Hepatocyte (in vitro differentiated cells): ENCODE measurements at regions not wholly inside any gene's neighbourhood (a gene's known extent, or its start where the extent isn't known, plus 50 kb on each side); places are given as distances from the start of the nearest gene placed in this dataset.

Experiments
- DNase-seq: peaks from one replicate; pipeline ENCODE4 v3.0.0-alpha.2; 2016; ENCODE audit warnings: low spot score
- H2AFZ ChIP-seq: fragments of 200-600 bp; sonication (generic); 2 replicates; pipeline ENCODE4 v1.6.0; 2016; ENCODE audit warnings: antibody characterized with exemption, mild to moderate bottlenecking
- H3K27ac ChIP-seq: fragments of 200-600 bp; sonication (generic); 2 replicates; pipeline ENCODE4 v1.5.1; 2016; ENCODE audit warnings: mild to moderate bottlenecking
- H3K27me3 ChIP-seq: fragments of 200-600 bp; sonication (generic); 2 replicates; pipeline ENCODE4 v1.6.1; 2016
- H3K36me3 ChIP-seq: fragments of 200-600 bp; sonication (generic); replicated peaks from 2 replicates; pipeline ENCODE4 v1.5.1; 2016; ENCODE audit warnings: low read depth; ENCODE audit not compliant: insufficient read depth
- H3K4me1 ChIP-seq: fragments of 200-600 bp; sonication (generic); 2 replicates; pipeline ENCODE4 v1.5.1; 2016; ENCODE audit warnings: mild to moderate bottlenecking, moderate library complexity; ENCODE audit not compliant: insufficient read depth
- H3K4me2 ChIP-seq: fragments of 200-600 bp; sonication (generic); 2 replicates; pipeline ENCODE4 v1.6.0; 2016
- H3K4me3 ChIP-seq: fragments of 200-600 bp; sonication (generic); 2 replicates; pipeline ENCODE4 v1.5.1; 2016; ENCODE audit warnings: mild to moderate bottlenecking
- H3K79me2 ChIP-seq: fragments of 200-600 bp; sonication (generic); 2 replicates; pipeline ENCODE4 v1.6.0; 2017; ENCODE audit warnings: mild to moderate bottlenecking
- H3K9me2 ChIP-seq: fragments of 200-600 bp; sonication (generic); replicated peaks from 2 replicates; pipeline ENCODE4 v1.6.0; 2017; ENCODE audit warnings: mild to moderate bottlenecking; ENCODE audit not compliant: insufficient read depth
- H3K9me3 ChIP-seq: fragments of 200-600 bp; sonication (generic); 2 replicates; pipeline ENCODE4 v1.5.1; 2016; ENCODE audit warnings: low read depth, mild to moderate bottlenecking
- H4K20me1 ChIP-seq: fragments of 200-600 bp; sonication (generic); 2 replicates; pipeline ENCODE4 v1.6.0; 2016; ENCODE audit warnings: mild to moderate bottlenecking; ENCODE audit not compliant: insufficient read depth, poor library complexity, severe bottlenecking
- CTCF ChIP-seq: fragments of 200-600 bp; sonication (generic); IDR thresholded peaks from 2 replicates; pipeline ENCODE4 v1.5.1; 2016; ENCODE audit warnings: antibody characterized with exemption, mild to moderate bottlenecking; ENCODE audit not compliant: poor library complexity
- EZH2 ChIP-seq: fragments of 200-600 bp; sonication (generic); IDR thresholded peaks from 2 replicates; pipeline ENCODE4 v1.6.1; 2016; ENCODE audit warnings: antibody characterized with exemption, mild to moderate bottlenecking, borderline replicate concordance
- EZH2phosphoT487 ChIP-seq: fragments of 200-600 bp; sonication (generic); IDR thresholded peaks from one replicate; pipeline ENCODE4 v1.6.1; 2018; ENCODE audit warnings: antibody characterized with exemption, mild to moderate bottlenecking, low read depth, moderate library complexity; ENCODE audit not compliant: unreplicated experiment, severe bottlenecking
- WGBS: methylation state at CpG from one replicate; pipeline ENCODE4 v1.1.6; 2016; ENCODE audit warnings: low lambda C conversion rate; ENCODE audit errors: missing lambda C conversion rate; 5-methylcytosine and 5-hydroxymethylcytosine counted together

DNA sequence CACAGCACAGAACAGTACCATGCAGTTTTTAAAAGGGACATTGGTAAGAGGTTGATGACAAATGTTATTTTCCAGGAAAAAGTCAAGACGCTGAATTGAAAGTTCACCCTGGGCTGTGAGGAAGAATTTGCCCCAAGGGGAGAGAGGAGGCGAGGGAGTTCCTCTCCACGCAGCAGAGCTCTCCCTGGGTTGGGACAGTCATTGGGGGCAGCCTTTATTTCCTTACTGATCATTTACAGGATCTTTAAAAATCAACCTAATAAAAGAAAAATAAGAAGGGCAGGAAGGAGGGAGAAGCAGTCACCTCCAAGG is 49.9 kb upstream of the WNT7B start:
- H3K27ac ChIP-seq: no peak overlapping the region
- 74% methylated on average over 3 of the region's 3 CpGs for whole genome bisulfite sequencing

GRCh38 chr22:46027211-46028105 is 50.5 kb upstream of the WNT7B start:
- no peak overlapping the region for H3K27ac ChIP-seq
- DNase-seq: peak; percentile 78
- TF ChIP-seq EZH2 (peak; percentile 52), CTCF (no peak)
- H3K9me3 ChIP-seq: no peaks in the 10 kb centered on the region
- H3K36me3 ChIP-seq: no peaks in the 10 kb centered on the region
- H3K9me2 ChIP-seq: no peaks in the 10 kb centered on the region
- no peaks in the 10 kb centered on the region for H3K79me2 ChIP-seq
- H3K4me2 ChIP-seq: peak overlapping the region; percentile 83
- peaks cover 14% of the 10 kb centered on the region for H3K27me3 ChIP-seq
- peaks cover 5% of the 10 kb centered on the region for H3K4me1 ChIP-seq
- WGBS: 11% methylated on average over 59 of the region's 89 CpGs
- H3K4me3 ChIP-seq: peak overlapping the region; percentile 36
- H4K20me1 ChIP-seq: no peaks in the 10 kb centered on the region
- peak overlapping the region; percentile 83 for H2AFZ ChIP-seq

More for the DNA sequence above, 49.9 kb upstream of the WNT7B start:
- no peak for TF ChIP-seq EZH2
- no peak for TF ChIP-seq EZH2phosphoT487
- no peak for TF ChIP-seq CTCF
- H3K36me3 ChIP-seq: no peaks in the 10 kb centered on the region
- peaks cover 5% of the 10 kb centered on the region for H3K4me1 ChIP-seq
- peaks cover 14% of the 10 kb centered on the region for H3K27me3 ChIP-seq
- H3K9me2 ChIP-seq: no peaks in the 10 kb centered on the region
- peak overlapping the region; percentile 83 for H2AFZ ChIP-seq
- H4K20me1 ChIP-seq: no peaks in the 10 kb centered on the region
- peak overlapping the region; percentile 36 for H3K4me3 ChIP-seq
- H3K79me2 ChIP-seq: no peaks in the 10 kb centered on the region
- H3K4me2 ChIP-seq: peak overlapping the region; percentile 83
- DNase-seq: no peak
- H3K9me3 ChIP-seq: no peaks in the 10 kb centered on the region

DNA sequence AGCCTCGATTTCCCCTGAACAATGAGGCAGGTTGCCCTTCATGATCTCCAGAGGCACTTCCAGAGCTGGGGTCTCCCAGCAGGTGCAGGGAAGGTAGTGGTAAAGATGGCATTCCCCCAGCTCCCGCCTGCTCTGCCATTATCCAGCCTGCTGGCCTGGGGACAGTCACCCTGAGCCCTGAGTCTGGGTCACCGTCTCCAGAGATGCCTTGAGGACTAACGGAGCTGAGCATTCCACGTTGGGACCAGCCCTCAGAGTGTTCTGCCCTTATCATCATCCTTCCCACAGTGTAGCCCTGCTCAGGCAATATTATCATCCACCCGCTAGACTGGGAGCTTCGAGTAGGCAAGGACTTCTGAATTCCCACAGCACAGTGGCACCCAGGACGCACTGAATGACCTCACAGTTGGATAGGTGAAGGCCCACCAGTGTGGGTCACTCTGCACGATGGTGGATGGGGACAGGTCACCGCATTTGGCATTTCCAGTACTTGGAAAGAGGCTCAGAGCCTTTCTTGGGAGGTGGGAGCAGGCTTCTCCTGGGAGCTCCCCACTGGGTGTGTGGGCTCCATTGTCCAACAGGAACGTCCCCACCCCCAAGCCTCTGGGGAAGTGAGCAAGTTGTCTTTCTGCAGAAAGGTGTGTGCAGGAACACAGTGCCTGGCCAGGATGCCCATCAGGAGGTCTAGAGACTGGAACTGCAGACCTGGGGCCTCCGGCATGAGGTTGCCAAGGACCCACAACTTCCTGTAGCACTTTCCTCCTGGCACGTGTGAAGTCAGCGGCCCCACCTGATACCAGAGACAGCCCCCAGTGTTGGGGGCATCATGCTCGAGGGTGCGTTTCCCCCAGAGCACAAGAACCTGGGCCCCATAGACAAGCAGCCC is 51.4 kb upstream of the WNT7B start:
- no peak overlapping the region for H3K4me2 ChIP-seq

More for the DNA sequence above, 51.4 kb upstream of the WNT7B start:
- H3K9me3 ChIP-seq: no peaks in the 10 kb centered on the region
- no peaks in the 10 kb centered on the region for H3K36me3 ChIP-seq
- TF ChIP-seq CTCF (no peak), EZH2 (no peak), EZH2phosphoT487 (no peak)
- H3K4me1 ChIP-seq: peaks cover 5% of the 10 kb centered on the region
- no peaks in the 10 kb centered on the region for H3K9me2 ChIP-seq
- H3K27ac ChIP-seq: no peak overlapping the region
- DNase-seq: no peak
- no peak overlapping the region for H2AFZ ChIP-seq
- H4K20me1 ChIP-seq: no peaks in the 10 kb centered on the region
- 88% methylated on average over 16 of the region's 16 CpGs for WGBS
- H3K27me3 ChIP-seq: peaks cover 14% of the 10 kb centered on the region
- H3K4me3 ChIP-seq: no peak overlapping the region
- H3K79me2 ChIP-seq: no peaks in the 10 kb centered on the region
